Heart left ventricle (tissue), 16 donors: ENCODE measurements at regions not wholly inside any gene's neighbourhood (a gene's known extent, or its start where the extent isn't known, plus 50 kb on each side); places are given as distances from the start of the nearest gene placed in this dataset.

Experiments
- ATAC-seq, 4 donors: fragments of 200-7000 bp; cut with Tn5 transposase; one replicate each; pipeline ENCODE4 v1.9.1; 2020 to 2022; ENCODE audit warnings: moderate library complexity in 4 of 4, mild to moderate bottlenecking in 3 of 4, moderate number of reproducible peaks in 1 of 4
- DNase-seq, 5 donors: peaks; one replicate each; pipeline ENCODE4 v3.0.0-alpha.2; 2020
- H3K27ac ChIP-seq, 12 donors: fragments of 200-600 bp; sonication (generic) in 4 of 12; one replicate each; pipeline versions ENCODE4 v1.5.0 to v1.8.0; 2016 to 2022; ENCODE audit warnings: mild to moderate bottlenecking in 2 of 12
- H3K27me3 ChIP-seq, 9 donors: fragments of 200-600 bp; sonication (generic) in 2 of 9; one replicate each; pipeline versions ENCODE4 v1.5.1 to v1.8.0; 2016 to 2022; ENCODE audit warnings: mild to moderate bottlenecking in 3 of 9
- H3K36me3 ChIP-seq, 9 donors: fragments of 200-600 bp; sonication (generic) in 2 of 9; one replicate each; pipeline versions ENCODE4 v1.5.0 to v1.8.0; 2018 to 2022; ENCODE audit warnings: mild to moderate bottlenecking in 2 of 9
- H3K4me1 ChIP-seq, 12 donors: fragments of 200-600 bp; sonication (generic) in 4 of 12; one replicate each; pipeline versions ENCODE4 v1.5.0 to v1.8.0; 2016 to 2022; ENCODE audit warnings: mild to moderate bottlenecking in 3 of 12
- H3K4me3 ChIP-seq, 12 donors: fragments of 200-600 bp; sonication (generic) in 4 of 12; one replicate each; pipeline versions ENCODE4 v1.5.0 to v1.8.0; 2017 to 2022; ENCODE audit warnings: mild to moderate bottlenecking in 9 of 12, moderate library complexity in 4 of 12
- H3K9me3 ChIP-seq, 12 donors: fragments of 200-600 bp; sonication (generic) in 4 of 12; one replicate each; pipeline versions ENCODE4 v1.5.0 to v1.8.0; 2016 to 2022; ENCODE audit warnings: mild to moderate bottlenecking in 1 of 12
- POLR2A ChIP-seq, 2 donors: fragments of 450-650 bp; IDR thresholded peaks; one replicate each; pipeline ENCODE4 v1.6.1; 2017; ENCODE audit warnings: antibody characterized with exemption in 2 of 2, mild to moderate bottlenecking in 2 of 2, moderate library complexity in 2 of 2
- WGBS, 4 donors: extraction: QIAGEN DNeasy Blood & Tissue Kit in 2 of 4; methylation state at CpG; one replicate each; pipeline versions ENCODE4 v1.1.5 to v1.1.7; 2013 to 2018; 5-methylcytosine and 5-hydroxymethylcytosine counted together
- intact Hi-C, 10 donors: fragments of 100-400 bp; cut with DNase I; formaldehyde crosslinking; loops; one replicate each; pipeline versions ENCODE4 v1.11.1 to v1.14.2; 2022
- TF ChIP-seq, protein P1 (sequence below), 12 donors: fragments of 200-600 bp; sonication (generic) in 4 of 12; IDR thresholded peaks; one replicate each; pipeline versions ENCODE4 v1.5.0 to v1.8.0; 2018 to 2022; ENCODE audit warnings: antibody characterized with exemption in 12 of 12, mild to moderate bottlenecking in 5 of 12
- donor health status: ischemic (EF 13 %, LVEDD 7.1; RV severe dilation, severe dysfunction).
- donor health status: healthy with polysubstance abuse.
- donor health status: DM: no; HTN: yes; CAD: no.
- donor health status: DM: no; HTN: no; CAD: no.
- donor health status: ischemic (EF 25% LVEDD 6.9; RV normal size, moderate dysfunction).
- donor health status: ischemic (EF 25% LVEDD 5.7; RV mildly dilated, moderate dysfunction).
- donor health status: healthy.
- donor health status: DM: yes; HTN: yes; CAD: no.
- donor health status: ischemic (EF 35%, LVEDD 5.7; RV mildly dilated, moderate dysfunction).
- donor health status: nonischemic (EF 11% LVEDD 7.7; RV severe dilation, severe dysfunction).
- donor health status: DM: yes; HTN: yes; CAD: no.
- donor health status: PGD.
- donor health status: ischemic (EF 29% LVEDD 5.4; RV normal size, mild dysfunction).
- donor health status: nonischemic (EF 23%, LVEDD 6.1; RV moderate dilation, normal function).

DNA sequence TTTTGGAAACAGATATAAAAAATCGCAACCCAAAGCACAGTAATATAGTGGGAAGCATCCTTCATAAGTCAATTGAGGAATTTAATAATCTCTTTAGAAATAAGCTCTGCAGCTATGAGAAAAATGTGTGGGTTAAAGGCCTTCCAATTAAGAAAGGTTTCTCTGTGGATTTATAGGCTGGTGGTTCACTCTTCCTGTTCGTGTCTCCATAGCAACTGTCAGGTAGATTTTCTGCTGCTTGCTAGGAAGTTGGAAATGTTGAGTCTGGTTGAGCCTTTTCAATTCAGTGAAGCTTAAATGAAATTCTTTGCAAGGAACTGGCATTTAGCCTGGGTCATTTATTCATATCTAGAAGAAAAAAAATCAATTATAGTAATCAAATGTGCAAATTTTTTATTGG is 652.8 kb upstream of the CELF2 start:
- no peaks in the 10 kb centered on the region for H3K36me3 ChIP-seq
- DNase-seq (no peak), ATAC-seq (no peak)
- intact Hi-C loops: no loop called here
- no peak for TF ChIP-seq POLR2A (IDR thresholded peaks at IDR 0.05)
- TF ChIP-seq, protein P1, sequence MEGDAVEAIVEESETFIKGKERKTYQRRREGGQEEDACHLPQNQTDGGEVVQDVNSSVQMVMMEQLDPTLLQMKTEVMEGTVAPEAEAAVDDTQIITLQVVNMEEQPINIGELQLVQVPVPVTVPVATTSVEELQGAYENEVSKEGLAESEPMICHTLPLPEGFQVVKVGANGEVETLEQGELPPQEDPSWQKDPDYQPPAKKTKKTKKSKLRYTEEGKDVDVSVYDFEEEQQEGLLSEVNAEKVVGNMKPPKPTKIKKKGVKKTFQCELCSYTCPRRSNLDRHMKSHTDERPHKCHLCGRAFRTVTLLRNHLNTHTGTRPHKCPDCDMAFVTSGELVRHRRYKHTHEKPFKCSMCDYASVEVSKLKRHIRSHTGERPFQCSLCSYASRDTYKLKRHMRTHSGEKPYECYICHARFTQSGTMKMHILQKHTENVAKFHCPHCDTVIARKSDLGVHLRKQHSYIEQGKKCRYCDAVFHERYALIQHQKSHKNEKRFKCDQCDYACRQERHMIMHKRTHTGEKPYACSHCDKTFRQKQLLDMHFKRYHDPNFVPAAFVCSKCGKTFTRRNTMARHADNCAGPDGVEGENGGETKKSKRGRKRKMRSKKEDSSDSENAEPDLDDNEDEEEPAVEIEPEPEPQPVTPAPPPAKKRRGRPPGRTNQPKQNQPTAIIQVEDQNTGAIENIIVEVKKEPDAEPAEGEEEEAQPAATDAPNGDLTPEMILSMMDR (IDR thresholded peaks at IDR 0.05): no peak
- no peak overlapping the region for H3K27ac ChIP-seq
- WGBS, 4 donors: 86 to 96% (median 90%) methylated on average over 2 of the region's 2 CpGs
- no peaks in the 10 kb centered on the region for H3K9me3 ChIP-seq
- H3K4me3 ChIP-seq: no peak overlapping the region
- no peaks in the 10 kb centered on the region for H3K27me3 ChIP-seq
- peaks cover 0 to 6% (median 0%) of the 10 kb centered on the region in 12 donors for H3K4me1 ChIP-seq

GRCh38 chr10:10365676-10366075 is 652.0 kb upstream of the CELF2 start:
- TF ChIP-seq POLR2A (IDR thresholded peaks at IDR 0.05): no peak
- TF ChIP-seq, protein P1 (IDR thresholded peaks at IDR 0.05): no peak
- Histone ChIP-seq H3K9me3 (no peaks in the 10 kb centered on the region), H3K36me3 (no peaks in the 10 kb centered on the region), H3K27me3 (no peaks in the 10 kb centered on the region), H3K4me1 (peaks cover 0 to 6% (median 0%) of the 10 kb centered on the region in 12 donors), H3K27ac (no peak overlapping the region), H3K4me3 (peak overlapping the region in 2 of 12 donors; percentile 5 to 18)
- intact Hi-C loops: no loop called here
- 76 to 85% (median 80%) methylated on average over 3 of the region's 3 CpGs for WGBS, 4 donors
- ATAC-seq: no peak
- DNase-seq: no peak

- peaks cover 0 to 6% (median 0%) of the 10 kb centered on the region in 12 donors for H3K4me1 ChIP-seq
- H3K36me3 ChIP-seq: no peaks in the 10 kb centered on the region
- no peak overlapping the region for H3K4me3 ChIP-seq
- WGBS, 4 donors: 90 to 100% (median 95%) methylated on average over 1 of the region's 1 CpG
- TF ChIP-seq, protein P1 (IDR thresholded peaks at IDR 0.05): no peak
- TF ChIP-seq POLR2A (IDR thresholded peaks at IDR 0.05): no peak
- ATAC-seq (peak in 1 of 4 donors; percentile 31), DNase-seq (no peak)
- intact Hi-C loops: no loop called here
- no peaks in the 10 kb centered on the region for H3K27me3 ChIP-seq
- no peaks in the 10 kb centered on the region for H3K9me3 ChIP-seq
- H3K27ac ChIP-seq: no peak overlapping the region
Measured at GRCh38 chr10:10366836-10367235, 650.8 kb upstream of the CELF2 start.

DNA sequence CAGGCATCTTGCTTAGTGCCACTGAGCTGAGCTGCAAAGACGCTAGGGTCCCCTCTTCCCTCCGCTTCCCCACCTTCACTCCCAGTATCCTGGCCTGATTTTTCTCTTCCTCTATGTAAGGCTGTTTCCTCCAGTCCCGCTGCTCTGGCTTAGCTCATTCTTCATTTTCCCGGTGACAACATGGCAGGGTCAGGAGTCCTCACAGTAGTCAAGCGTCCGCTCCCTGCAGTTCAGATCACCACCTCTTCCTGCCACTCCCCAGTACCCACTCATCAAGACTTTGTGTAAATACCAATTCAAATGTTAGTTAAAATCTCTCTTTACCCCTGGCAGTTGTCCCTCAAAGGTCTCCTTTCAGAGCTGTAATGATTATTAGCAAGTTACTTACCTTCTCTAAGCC is 650.4 kb upstream of the CELF2 start:
- ATAC-seq: no peak
- H3K9me3 ChIP-seq: no peaks in the 10 kb centered on the region
- DNase-seq: no peak
- H3K27ac ChIP-seq: no peak overlapping the region
- TF ChIP-seq, protein P1 (IDR thresholded peaks at IDR 0.05): no peak
- no peaks in the 10 kb centered on the region for H3K27me3 ChIP-seq
- WGBS, 4 donors: 75 to 82% (median 77%) methylated on average over 5 to 6 of the region's 6 CpGs
- no peak overlapping the region for H3K4me3 ChIP-seq
- H3K36me3 ChIP-seq: no peaks in the 10 kb centered on the region
- intact Hi-C loops: no loop called here
- H3K4me1 ChIP-seq: peaks cover 0 to 6% (median 0%) of the 10 kb centered on the region in 12 donors
